ENCODE measurements at regions not wholly inside any gene's neighbourhood (a gene's known extent, or its start where the extent isn't known, plus 50 kb on each side); places are given as distances from the start of the nearest gene placed in this dataset.

DNA sequence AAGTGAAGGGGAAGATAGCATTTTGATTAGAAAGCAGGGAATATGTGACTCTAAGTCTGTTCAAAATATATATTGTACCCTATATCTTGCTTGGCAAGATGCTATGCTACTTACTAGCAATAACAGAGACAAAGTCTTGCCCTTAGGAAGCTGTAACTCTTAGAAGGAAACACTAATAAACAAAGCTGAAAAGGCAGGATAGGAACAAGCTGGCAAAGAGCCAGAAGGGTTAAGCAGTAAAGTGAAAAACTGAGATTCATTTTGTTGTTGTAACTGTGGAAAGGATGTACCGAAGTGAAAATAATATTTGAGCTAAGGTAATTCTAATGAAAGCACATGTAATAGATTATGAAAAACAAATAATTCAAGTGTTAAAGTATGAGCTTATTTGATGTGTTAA is 527.1 kb upstream of the FLRT2 start:
- TF ChIP-seq ZNF274 (IDR thresholded peaks at IDR 0.05; ENCODE audit: low read length) (no peak), ZNF274 (tag by site-specific recombination; IDR thresholded peaks at IDR 0.05; ENCODE audit: borderline replicate concordance) (no peak), ZNF391 (tag by site-specific recombination; IDR thresholded peaks at IDR 0.05; ENCODE audit: borderline replicate concordance, low read depth) (no peak)
- TF ChIP-seq, protein P1, sequence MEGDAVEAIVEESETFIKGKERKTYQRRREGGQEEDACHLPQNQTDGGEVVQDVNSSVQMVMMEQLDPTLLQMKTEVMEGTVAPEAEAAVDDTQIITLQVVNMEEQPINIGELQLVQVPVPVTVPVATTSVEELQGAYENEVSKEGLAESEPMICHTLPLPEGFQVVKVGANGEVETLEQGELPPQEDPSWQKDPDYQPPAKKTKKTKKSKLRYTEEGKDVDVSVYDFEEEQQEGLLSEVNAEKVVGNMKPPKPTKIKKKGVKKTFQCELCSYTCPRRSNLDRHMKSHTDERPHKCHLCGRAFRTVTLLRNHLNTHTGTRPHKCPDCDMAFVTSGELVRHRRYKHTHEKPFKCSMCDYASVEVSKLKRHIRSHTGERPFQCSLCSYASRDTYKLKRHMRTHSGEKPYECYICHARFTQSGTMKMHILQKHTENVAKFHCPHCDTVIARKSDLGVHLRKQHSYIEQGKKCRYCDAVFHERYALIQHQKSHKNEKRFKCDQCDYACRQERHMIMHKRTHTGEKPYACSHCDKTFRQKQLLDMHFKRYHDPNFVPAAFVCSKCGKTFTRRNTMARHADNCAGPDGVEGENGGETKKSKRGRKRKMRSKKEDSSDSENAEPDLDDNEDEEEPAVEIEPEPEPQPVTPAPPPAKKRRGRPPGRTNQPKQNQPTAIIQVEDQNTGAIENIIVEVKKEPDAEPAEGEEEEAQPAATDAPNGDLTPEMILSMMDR (tag by site-specific recombination; IDR thresholded peaks at IDR 0.05): no peak
